Neural progenitor cell (in vitro differentiated cells): ENCODE measurements at regions not wholly inside any gene's neighbourhood (a gene's known extent, or its start where the extent isn't known, plus 50 kb on each side); places are given as distances from the start of the nearest gene placed in this dataset.

ENCODE experiments used
- CTCF ChIP-seq: fragments of 200-600 bp; sonication (generic); IDR thresholded peaks from 2 replicates; pipeline ENCODE4 v1.5.1; 2017; ENCODE audit warnings: antibody characterized with exemption, mild to moderate bottlenecking
- EZH2 ChIP-seq: fragments of 200-600 bp; sonication (generic); IDR thresholded peaks from 2 replicates; pipeline ENCODE4 v1.6.1; 2017; ENCODE audit warnings: antibody characterized with exemption, mild to moderate bottlenecking, moderate library complexity
- EZH2phosphoT487 ChIP-seq: fragments of 200-600 bp; sonication (generic); IDR thresholded peaks from 2 replicates; pipeline ENCODE4 v1.6.1; 2017; ENCODE audit warnings: antibody characterized with exemption

DNA sequence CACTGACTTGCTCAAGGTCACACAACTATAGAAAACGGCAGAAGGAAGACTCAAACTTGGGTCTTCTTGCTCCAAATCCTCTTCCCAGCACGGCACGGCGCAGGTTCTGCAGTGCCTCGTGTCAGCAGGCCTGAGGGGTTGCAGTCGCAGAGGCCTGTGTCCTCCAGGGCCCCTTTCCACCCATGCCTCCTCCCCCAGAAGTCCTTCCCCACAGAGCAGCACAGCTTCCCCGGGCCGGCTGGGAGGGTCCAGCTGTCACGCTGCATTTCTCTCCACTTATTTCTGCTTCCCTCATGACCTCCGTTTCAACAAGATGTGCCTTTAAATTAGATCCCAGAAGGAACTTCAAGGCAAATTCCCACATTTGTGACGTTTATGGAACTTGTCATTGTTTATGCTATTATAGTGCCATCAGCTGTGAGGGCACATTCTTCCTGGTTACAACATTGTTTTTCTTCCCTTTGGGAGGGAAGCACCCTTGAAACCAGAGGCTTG lies 148.4 kb downstream of the C5orf15 start:
- TF ChIP-seq CTCF (no peak), EZH2 (no peak), EZH2phosphoT487 (no peak)
